H1 (cell line): ENCODE measurements at regions not wholly inside any gene's neighbourhood (a gene's known extent, or its start where the extent isn't known, plus 50 kb on each side); places are given as distances from the start of the nearest gene placed in this dataset.

Experiments
- CTCF ChIA-PET: fragments of 300-600 bp; sonication (Branson Sonifier 250); formaldehyde crosslinking; loops from one replicate; lab custom pipeline; 2021; ENCODE audit not compliant: partially characterized antibody; lab: Charles Lee
- POLR2A ChIA-PET: fragments of 300-600 bp; sonication (Branson Sonifier 250); formaldehyde crosslinking; loops from one replicate; lab custom pipeline; 2021; ENCODE audit warnings: inconsistent platforms; ENCODE audit not compliant: partially characterized antibody; lab: Charles Lee
- DNase-seq, 2 experiments: peaks; one replicate each; pipeline versions ENCODE4 v3.0.0 to v3.0.0-alpha.2; 2010 to 2022; ENCODE audit warnings: low spot score in 2 of 2, low read depth in 1 of 2, mixed read lengths in 1 of 2
- FAIRE-seq: peaks from 2 replicates; lab custom pipeline; 2011; peaks lifted over from hg19 to GRCh38; lab: Jason Lieb, UNC
- H2AFZ ChIP-seq: 2 replicates; pipeline ENCODE4 v1.8.1; 2012; ENCODE audit warnings: low read length, inconsistent platforms
- H2AK5ac ChIP-seq: 2 replicates; pipeline ENCODE4 v1.6.1; 2013; ENCODE audit warnings: low read depth, low read length
- H2BK120ac ChIP-seq: replicated peaks from 2 replicates; pipeline ENCODE3; 2013; ENCODE audit warnings: low read depth, low read length, inconsistent platforms
- H2BK12ac ChIP-seq: 2 replicates; pipeline ENCODE4 v1.6.1; 2013; ENCODE audit warnings: low read depth, low read length
- H2BK15ac ChIP-seq: 2 replicates; pipeline ENCODE4 v1.6.1; 2013; ENCODE audit warnings: low read length
- H2BK20ac ChIP-seq: 2 replicates; pipeline ENCODE4 v1.6.1; 2013; ENCODE audit warnings: low read length
- H2BK5ac ChIP-seq: 2 replicates; pipeline ENCODE4 v1.6.1; 2013; ENCODE audit warnings: low read depth, low read length
- H3K14ac ChIP-seq: 2 replicates; pipeline ENCODE4 v1.6.1; 2013; ENCODE audit warnings: inconsistent platforms; ENCODE audit not compliant: insufficient read length
- H3K18ac ChIP-seq: 2 replicates; pipeline ENCODE4 v1.6.1; 2013; ENCODE audit warnings: low read length; ENCODE audit errors: extremely low read depth
- H3K23ac ChIP-seq: 2 replicates; pipeline ENCODE4 v1.6.1; 2013; ENCODE audit warnings: inconsistent platforms; ENCODE audit not compliant: insufficient read length
- H3K23me2 ChIP-seq: 2 replicates; pipeline ENCODE4 v1.6.1; 2013; ENCODE audit warnings: low read depth, low read length
- H3K27ac ChIP-seq: 2 replicates; pipeline ENCODE4 v1.6.1; 2011; ENCODE audit warnings: low read depth, low read length, inconsistent platforms
- H3K27me3 ChIP-seq, 4 experiments: replicated peaks in 1 of 4; 1 replicate in 1 of 4; 2 replicates in 3 of 4; pipeline versions ENCODE4 v1.6.1 to v1.8.1; 2011 to 2013; ENCODE audit warnings: low read length in 3 of 4, mild to moderate bottlenecking in 3 of 4, inconsistent platforms in 2 of 4, mixed read lengths in 2 of 4, moderate library complexity in 1 of 4; ENCODE audit not compliant: control insufficient read depth in 3 of 4, insufficient read depth in 3 of 4; ENCODE audit errors: extremely low read depth in 1 of 4
- H3K36me3 ChIP-seq, 4 experiments: 2 replicates each; pipeline versions ENCODE4 v1.6.1 to v1.8.1; 2011 to 2013; ENCODE audit warnings: mild to moderate bottlenecking in 4 of 4, low read length in 3 of 4, moderate library complexity in 2 of 4, control low read depth in 1 of 4, inconsistent platforms in 1 of 4; ENCODE audit not compliant: insufficient read depth in 4 of 4, control insufficient read depth in 2 of 4
- H3K4ac ChIP-seq: replicated peaks from 2 replicates; pipeline ENCODE3; 2013; ENCODE audit warnings: low read length, low read depth, mixed read lengths, inconsistent platforms; ENCODE audit not compliant: insufficient read length
- H3K4me1 ChIP-seq, 4 experiments: replicated peaks in 1 of 4; 1 replicate in 1 of 4; 2 replicates in 3 of 4; pipeline versions ENCODE4 v1.6.1 to v1.8.1; 2011 to 2013; ENCODE audit warnings: low read length in 3 of 4, inconsistent platforms in 2 of 4, mixed read lengths in 1 of 4; ENCODE audit not compliant: insufficient read depth in 4 of 4, control insufficient read depth in 3 of 4
- H3K4me2 ChIP-seq, 2 experiments: 2 replicates each; pipeline versions ENCODE4 v1.6.1 to v1.8.1; 2011 to 2013; ENCODE audit warnings: low read depth in 2 of 2, low read length in 2 of 2, control low read depth in 1 of 2, inconsistent platforms in 1 of 2, mild to moderate bottlenecking in 1 of 2; ENCODE audit not compliant: insufficient read depth in 1 of 2
- H3K4me3 ChIP-seq, 4 experiments: fragments of 200-600, 300-600 bp in 1 of 4; sonication (generic), shearing (Covaris generic), sonication (Bioruptor Twin) in 1 of 4; 2 replicates each; pipeline versions ENCODE4 v1.5.1 to v1.8.1; 2011 to 2016; ENCODE audit warnings: low read length in 4 of 4, low read depth in 3 of 4, control low read depth in 2 of 4, inconsistent platforms in 2 of 4, mild to moderate bottlenecking in 2 of 4, mixed read lengths in 1 of 4, moderate library complexity in 1 of 4; ENCODE audit not compliant: insufficient read depth in 2 of 4; ENCODE audit errors: extremely low read depth in 1 of 4
- H3K56ac ChIP-seq: replicated peaks from 2 replicates; pipeline ENCODE3; 2013; ENCODE audit warnings: low read depth, mild to moderate bottlenecking, mixed read lengths, low read length, inconsistent platforms; ENCODE audit not compliant: insufficient read length
- H3K79me1 ChIP-seq: 2 replicates; pipeline ENCODE4 v1.6.1; 2013; ENCODE audit warnings: low read depth, low read length, control low read depth
- H3K79me2 ChIP-seq, 2 experiments: 2 replicates each; pipeline versions ENCODE4 v1.6.1 to v1.8.1; 2012 to 2013; ENCODE audit warnings: low read length in 2 of 2, mild to moderate bottlenecking in 2 of 2, inconsistent platforms in 1 of 2; ENCODE audit not compliant: insufficient read depth in 2 of 2, control insufficient read depth in 1 of 2
- H3K9ac ChIP-seq, 4 experiments: replicated peaks in 1 of 4; 1 replicate in 1 of 4; 2 replicates in 3 of 4; pipeline versions ENCODE4 v1.6.1 to v1.8.1; 2011 to 2013; ENCODE audit warnings: low read depth in 3 of 4, low read length in 3 of 4, control low read depth in 2 of 4, mild to moderate bottlenecking in 2 of 4, moderate library complexity in 2 of 4, inconsistent platforms in 1 of 4; ENCODE audit errors: extremely low read depth in 1 of 4
- H3K9me3 ChIP-seq, 2 experiments: 2 replicates each; pipeline versions ENCODE4 v1.6.1 to v1.8.1; 2012 to 2013; ENCODE audit warnings: mild to moderate bottlenecking in 2 of 2, moderate library complexity in 2 of 2, control low read depth in 1 of 2, inconsistent platforms in 1 of 2, low read depth in 1 of 2, low read length in 1 of 2, mixed read lengths in 1 of 2; ENCODE audit not compliant: insufficient read depth in 2 of 2
- H4K20me1 ChIP-seq, 2 experiments: replicated peaks in 1 of 2; 2 replicates each; pipeline versions ENCODE3 to v1.8.1; 2011 to 2013; ENCODE audit warnings: inconsistent platforms in 2 of 2, low read length in 2 of 2, mild to moderate bottlenecking in 1 of 2; ENCODE audit not compliant: insufficient read depth in 2 of 2, control insufficient read depth in 1 of 2
- H4K5ac ChIP-seq: 2 replicates; pipeline ENCODE4 v1.6.1; 2013; ENCODE audit warnings: low read length, low read depth, mixed read lengths, inconsistent platforms; ENCODE audit not compliant: insufficient read length
- H4K8ac ChIP-seq: 2 replicates; pipeline ENCODE4 v1.8.0; 2013; ENCODE audit warnings: mild to moderate bottlenecking, moderate library complexity, low read length, inconsistent platforms; ENCODE audit not compliant: insufficient read depth; ENCODE audit errors: extremely low read depth
- H4K91ac ChIP-seq: replicated peaks from 2 replicates; pipeline ENCODE3; 2013; ENCODE audit warnings: low read length, mixed read lengths, inconsistent platforms; ENCODE audit not compliant: insufficient read length
- CBX8 ChIP-seq: fragments of 300-800, 300-1000 bp; sonication (generic); IDR thresholded peaks from 2 replicates; pipeline ENCODE4 v1.7.1; 2016; ENCODE audit warnings: low read depth, low read length, borderline replicate concordance
- CTBP2 ChIP-seq: IDR thresholded peaks from 2 replicates; pipeline ENCODE4 v1.7.0; 2011; ENCODE audit warnings: borderline replicate concordance, mild to moderate bottlenecking, moderate library complexity, mixed read lengths, low read length; ENCODE audit not compliant: insufficient read depth, insufficient read length
- CTCF ChIP-seq, 3 experiments: IDR thresholded peaks; 1 replicate in 2 of 3; 2 replicates in 1 of 3; pipeline versions ENCODE4 v1.5.1 to v1.6.1; 2011; ENCODE audit warnings: low read length in 3 of 3, mild to moderate bottlenecking in 3 of 3, inconsistent platforms in 2 of 3, low read depth in 1 of 3, moderate library complexity in 1 of 3; ENCODE audit not compliant: insufficient read depth in 1 of 3; ENCODE audit errors: control extremely low read depth in 1 of 3
- EP300 ChIP-seq, 2 experiments: IDR thresholded peaks; 1 replicate in 1 of 2; 2 replicates in 1 of 2; pipeline ENCODE4 v1.6.1; 2011 to 2012; ENCODE audit warnings: low read depth in 2 of 2, low read length in 2 of 2, mild to moderate bottlenecking in 2 of 2, borderline replicate concordance in 1 of 2, inconsistent platforms in 1 of 2, moderate library complexity in 1 of 2
- HDAC6 ChIP-seq: IDR thresholded peaks from one replicate; pipeline ENCODE4 v1.7.1; 2012; ENCODE audit warnings: low read depth, mild to moderate bottlenecking, inconsistent platforms, low read length, moderate library complexity
- POU5F1 ChIP-seq: IDR thresholded peaks from 2 replicates; pipeline ENCODE4 v1.6.1; 2011; ENCODE audit warnings: low read depth, mild to moderate bottlenecking, low read length, moderate library complexity
- SIX5 ChIP-seq: IDR thresholded peaks from 2 replicates; pipeline ENCODE4 v1.6.1; 2011; ENCODE audit warnings: mild to moderate bottlenecking, low read depth, low read length
- SRF ChIP-seq: IDR thresholded peaks from 2 replicates; pipeline ENCODE4 v1.6.1; 2011; ENCODE audit warnings: mild to moderate bottlenecking, low read depth, low read length, moderate library complexity
- TCF12 ChIP-seq: IDR thresholded peaks from 2 replicates; pipeline ENCODE4 v1.6.1; 2011; ENCODE audit warnings: low read depth, mild to moderate bottlenecking, low read length
- ZNF274 ChIP-seq: IDR thresholded peaks from 2 replicates; pipeline ENCODE4 v1.7.0; 2012; ENCODE audit warnings: low read length, borderline replicate concordance; ENCODE audit errors: extremely low read depth
- WGBS, 2 experiments: shearing (Covaris generic) in 1 of 2; methylation state at CpG; one replicate each; pipeline versions ENCODE4 v1.1.6 to v1.1.7; 2013 to 2015; ENCODE audit warnings: low lambda C conversion rate in 2 of 2, mixed read lengths in 2 of 2, inconsistent platforms in 1 of 2, low coverage in 1 of 2, missing lambda C conversion rate in 1 of 2; ENCODE audit not compliant: insufficient replicate concordance in 2 of 2, insufficient coverage in 1 of 2, insufficient read length in 1 of 2; ENCODE audit errors: extremely low coverage in 1 of 2, missing lambda C conversion rate in 1 of 2; 5-methylcytosine and 5-hydroxymethylcytosine counted together

- H4K91ac ChIP-seq, result no peak overlapping the region
- POLR2A ChIA-PET, result no interaction called here
- no peak overlapping the region for H4K5ac ChIP-seq
Measured at GRCh38 chr14:30016002-30016401, 88.4 kb upstream of the PRKD1 start.

More at GRCh38 chr14:30016002-30016401, 88.4 kb upstream of the PRKD1 start:
- Histone ChIP-seq H3K36me3 (no peaks in the 10 kb centered on the region), H2BK15ac (no peak overlapping the region), H3K23ac (no peak overlapping the region), H3K9me3 (no peaks in the 10 kb centered on the region; a peak in 1 of 4 replicates), H4K20me1 (no peaks in the 10 kb centered on the region), H3K4me2 (no peak overlapping the region), H3K9ac (no peak overlapping the region), H3K4me3 (no peak overlapping the region), H3K4ac (no peak overlapping the region), H3K23me2 (no peaks in the 10 kb centered on the region), H2AFZ (no peak overlapping the region), H3K27ac (no peak overlapping the region), H3K4me1 (no peaks in the 10 kb centered on the region), H3K56ac (no peak overlapping the region), H2BK20ac (no peak overlapping the region), H3K27me3 (no peaks in the 10 kb centered on the region), H3K79me1 (no peaks in the 10 kb centered on the region), H2AK5ac (no peak overlapping the region), H3K14ac (no peak overlapping the region), H4K8ac (no peak overlapping the region), H2BK12ac (no peak overlapping the region), H2BK5ac (no peak overlapping the region), H2BK120ac (no peak overlapping the region), H3K79me2 (no peaks in the 10 kb centered on the region), H3K18ac (no peak overlapping the region)
- WGBS, 2 experiments, result 87% methylated on average over 1 of the region's 1 CpG; no CpG with 5 or more reads in 1 of the 2 experiments
- TF ChIP-seq CBX8 (no peak), CTBP2 (no peak), POU5F1 (no peak), ZNF274 (no peak), TCF12 (no peak), EP300 (IDR thresholded peaks at IDR 0.05; ENCODE audit: borderline replicate concordance in 1 of 2, low read depth in 2 of 2, low read length in 2 of 2) (no peak), SRF (no peak), HDAC6 (no peak), SIX5 (no peak), CTCF (IDR thresholded peaks at IDR 0.05; ENCODE audit: control extremely low read depth in 1 of 3, insufficient read depth in 1 of 3, low read depth in 1 of 3, low read length in 3 of 3) (no peak)
- DNase-seq (no peak), FAIRE-seq (no peak)
- CTCF ChIA-PET, result no interaction called here
